Prostate gland (tissue), 2 donors: ENCODE measurements at regions not wholly inside any gene's neighbourhood (a gene's known extent, or its start where the extent isn't known, plus 50 kb on each side); places are given as distances from the start of the nearest gene placed in this dataset.

Experiments used
- POLR2A ChIP-seq: fragments of 450-650 bp; IDR thresholded peaks from one replicate; pipeline ENCODE4 v1.6.1; 2016; ENCODE audit warnings: antibody characterized with exemption, mild to moderate bottlenecking
- POLR2AphosphoS5 ChIP-seq: sonication (generic); formaldehyde crosslinking; IDR thresholded peaks from one replicate; pipeline ENCODE4 v1.6.1; 2017; ENCODE audit warnings: antibody characterized with exemption
- TF ChIP-seq, protein P1 (sequence below), 4 experiments: fragments of 200-600 bp in 2 of 4; fragments of 450-650 bp in 2 of 4; sonication (generic) in 2 of 4; IDR thresholded peaks; 1 replicate in 3 of 4; 2 replicates in 1 of 4; pipeline ENCODE4 v1.5.1; 2016 to 2019; ENCODE audit warnings: antibody characterized with exemption in 4 of 4, mild to moderate bottlenecking in 2 of 4, moderate library complexity in 2 of 4

DNA sequence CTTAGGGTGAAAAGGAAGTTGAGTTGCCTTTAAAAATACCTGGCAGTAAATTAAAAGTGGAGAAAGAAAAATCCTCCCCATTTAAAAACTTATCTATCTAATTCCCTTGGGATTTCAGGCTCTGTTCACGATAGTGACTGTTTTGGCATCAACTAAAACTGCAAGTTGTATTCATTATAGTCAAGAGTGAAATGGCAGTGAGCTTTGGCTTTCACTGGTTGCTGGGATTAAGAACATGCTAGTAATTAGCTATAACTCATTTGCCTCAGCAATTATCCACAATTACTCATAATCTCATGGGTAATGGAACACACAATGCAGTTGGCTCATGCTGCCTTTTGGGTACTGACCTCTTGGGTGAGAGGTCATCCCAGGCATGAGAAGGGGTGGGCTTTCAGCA, 250.1 kb downstream of the GAS1 start:
- TF ChIP-seq, protein P1, sequence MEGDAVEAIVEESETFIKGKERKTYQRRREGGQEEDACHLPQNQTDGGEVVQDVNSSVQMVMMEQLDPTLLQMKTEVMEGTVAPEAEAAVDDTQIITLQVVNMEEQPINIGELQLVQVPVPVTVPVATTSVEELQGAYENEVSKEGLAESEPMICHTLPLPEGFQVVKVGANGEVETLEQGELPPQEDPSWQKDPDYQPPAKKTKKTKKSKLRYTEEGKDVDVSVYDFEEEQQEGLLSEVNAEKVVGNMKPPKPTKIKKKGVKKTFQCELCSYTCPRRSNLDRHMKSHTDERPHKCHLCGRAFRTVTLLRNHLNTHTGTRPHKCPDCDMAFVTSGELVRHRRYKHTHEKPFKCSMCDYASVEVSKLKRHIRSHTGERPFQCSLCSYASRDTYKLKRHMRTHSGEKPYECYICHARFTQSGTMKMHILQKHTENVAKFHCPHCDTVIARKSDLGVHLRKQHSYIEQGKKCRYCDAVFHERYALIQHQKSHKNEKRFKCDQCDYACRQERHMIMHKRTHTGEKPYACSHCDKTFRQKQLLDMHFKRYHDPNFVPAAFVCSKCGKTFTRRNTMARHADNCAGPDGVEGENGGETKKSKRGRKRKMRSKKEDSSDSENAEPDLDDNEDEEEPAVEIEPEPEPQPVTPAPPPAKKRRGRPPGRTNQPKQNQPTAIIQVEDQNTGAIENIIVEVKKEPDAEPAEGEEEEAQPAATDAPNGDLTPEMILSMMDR (IDR thresholded peaks at IDR 0.05): no peak
- TF ChIP-seq POLR2A (no peak), POLR2AphosphoS5 (no peak)
